ENCODE measurements at regions not wholly inside any gene's neighbourhood (a gene's known extent, or its start where the extent isn't known, plus 50 kb on each side); places are given as distances from the start of the nearest gene placed in this dataset.

DNA sequence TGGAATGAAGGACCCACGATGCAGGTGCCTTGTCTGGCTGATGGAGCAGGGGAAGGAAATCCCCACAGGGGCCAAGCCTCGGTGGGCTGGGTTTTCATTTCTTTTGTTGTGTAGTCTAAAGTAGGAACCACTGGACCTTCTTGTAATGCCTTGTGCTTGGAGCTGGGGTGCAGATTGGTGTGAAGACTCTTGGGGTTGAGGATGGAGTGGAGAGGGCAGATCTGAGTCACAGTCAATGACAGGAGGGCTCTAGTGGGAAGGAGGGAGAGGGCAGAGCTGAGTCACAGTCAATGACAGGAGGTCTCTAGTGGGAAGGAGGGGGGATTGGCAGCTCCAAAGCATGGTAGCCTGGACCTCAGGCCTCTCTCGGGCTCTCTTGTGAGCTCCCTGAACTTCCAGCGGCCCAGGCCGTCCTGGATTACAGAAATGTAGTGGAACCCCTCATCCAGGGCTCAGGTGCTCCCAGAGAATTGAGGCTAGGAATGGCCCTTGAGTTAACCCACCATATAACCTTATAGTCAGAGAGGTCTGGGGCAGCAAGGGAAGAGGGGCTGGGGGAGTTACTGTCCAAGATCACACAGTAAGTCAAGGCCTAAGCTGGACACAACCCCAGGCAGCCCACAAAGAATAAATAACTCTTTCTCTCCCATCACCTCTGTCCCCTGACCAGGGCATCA, 313.8 kb downstream of the MATN1 start:
- Histone ChIP-seq H4K20me1 (ENCODE audit: control insufficient read depth, insufficient read depth) (no peaks in the 10 kb centered on the region), H3K79me2 (ENCODE audit: control insufficient read depth, insufficient read depth, low read length) (no peaks in the 10 kb centered on the region), H3K27ac (ENCODE audit: control insufficient read depth, insufficient read depth) (no peak overlapping the region), H3K27me3 (replicated peaks in 1 of 2; ENCODE audit: control insufficient read depth in 2 of 2, insufficient read depth in 2 of 2, low read length in 1 of 2) (peaks cover 0 to 1% of the 10 kb centered on the region in 2 experiments; a peak in 2 of 4 replicates), H2AFZ (ENCODE audit: control insufficient read depth, low read depth, low read length) (no peak overlapping the region), H3K4me2 (ENCODE audit: control insufficient read depth, insufficient read depth) (no peak overlapping the region), H3K36me3 (ENCODE audit: control insufficient read depth in 2 of 2, insufficient read depth in 2 of 2, low read length in 1 of 2) (no peaks in the 10 kb centered on the region), H3K9me3 (replicated peaks; ENCODE audit: control insufficient read depth, insufficient read depth, low read length) (no peaks in the 10 kb centered on the region; the same call in 2 of the 3 replicates), H3K4me3 (no peak overlapping the region), H3K9ac (ENCODE audit: control insufficient read depth, insufficient read depth, low read length) (no peak overlapping the region), H3K4me1 (ENCODE audit: control insufficient read depth, insufficient read depth, low read length) (no peaks in the 10 kb centered on the region)
- BruUV-seq (replicated peaks), result no TSS peak
- no peak for ATAC-seq
- in situ Hi-C loops (cut with MboI) (loop anchor here (5.0 kb wide), 1 partner anchor 1017 kb away; no protein-coding TSS in a partner anchor), intact Hi-C loops (cut with micrococcal nuclease; ENCODE audit: unreplicated experiment) (no loop called here)
- WGBS (ENCODE audit: insufficient coverage, insufficient replicate concordance, low lambda C conversion rate, missing lambda C conversion rate), result 0% methylated on average over 5 of the region's 5 CpGs
- ChIA-PET RAD21 (ENCODE audit: unreplicated experiment) (no interaction called here), CTCF (no interaction called here), POLR2A (no interaction called here), SMC1A (ENCODE audit: uncharacterized antibody, unreplicated experiment) (no interaction called here)
- TF ChIP-seq STAT1 (conservative IDR thresholded peaks at IDR 0.05), result no peak
- TF ChIP-seq SPI1 (IDR thresholded peaks at IDR 0.05; ENCODE audit: borderline replicate concordance, insufficient read depth, low read depth, low read length), result no peak
- TF ChIP-seq FOXK2 (IDR thresholded peaks at IDR 0.05), result no peak
- FAIRE-seq, result no peak
- DNase-seq (ENCODE audit: low read depth, low spot score), result no peak

GRCh38 chr1:30407865-30408580, 315.4 kb downstream of the MATN1 start:
- H3K27ac ChIP-seq (ENCODE audit: control insufficient read depth, insufficient read depth), result no peak overlapping the region
- BruUV-seq (replicated peaks), result no TSS peak
- no peak overlapping the region for H3K4me2 ChIP-seq (ENCODE audit: control insufficient read depth, insufficient read depth)
- no peak overlapping the region for H3K9ac ChIP-seq (ENCODE audit: control insufficient read depth, insufficient read depth, low read length)
- no peak for TF ChIP-seq SREBF1 (IDR thresholded peaks at IDR 0.05; ENCODE audit: low read length)
- no peak for TF ChIP-seq NRF1 (conservative IDR thresholded peaks at IDR 0.05; ENCODE audit: low read depth, low read length)
- TF ChIP-seq NFYA (IDR thresholded peaks at IDR 0.05; ENCODE audit: borderline replicate concordance, low read depth, low read length), result no peak
- no peak for TF ChIP-seq KLF5 (IDR thresholded peaks at IDR 0.05; ENCODE audit: partially characterized antibody)
- no peak for TF ChIP-seq RELA (IDR thresholded peaks at IDR 0.05; ENCODE audit: borderline replicate concordance, partially characterized antibody)
- no peak for TF ChIP-seq MXI1 (IDR thresholded peaks at IDR 0.05; ENCODE audit: low read depth, low read length)
- TF ChIP-seq HDAC2 (IDR thresholded peaks at IDR 0.05), result no peak
- TF ChIP-seq HCFC1 (IDR thresholded peaks at IDR 0.05; ENCODE audit: low read length), result no peak
- no peaks in the 10 kb centered on the region for H3K4me1 ChIP-seq (ENCODE audit: control insufficient read depth, insufficient read depth, low read length)
- DNase-seq (ENCODE audit: low read depth, low spot score) (no peak), FAIRE-seq (no peak), ATAC-seq (no peak)
- ChIA-PET SMC1A (ENCODE audit: uncharacterized antibody, unreplicated experiment) (no interaction called here), POLR2A (no interaction called here), CTCF (no interaction called here), RAD21 (ENCODE audit: unreplicated experiment) (interaction anchor here (0.7 kb wide), 1 partner anchor 290 kb away, joined by 4 read pairs; no protein-coding TSS in a partner anchor)
- H3K79me2 ChIP-seq (ENCODE audit: control insufficient read depth, insufficient read depth, low read length), result no peaks in the 10 kb centered on the region
- H4K20me1 ChIP-seq (ENCODE audit: control insufficient read depth, insufficient read depth), result no peaks in the 10 kb centered on the region
- H2AFZ ChIP-seq (ENCODE audit: control insufficient read depth, low read depth, low read length), result no peak overlapping the region
- intact Hi-C loops (cut with micrococcal nuclease; ENCODE audit: unreplicated experiment) (no loop called here), in situ Hi-C loops (cut with MboI) (loop anchor here (5.0 kb wide), 1 partner anchor 1016 kb away; no protein-coding TSS in a partner anchor)
- H3K36me3 ChIP-seq (ENCODE audit: control insufficient read depth in 2 of 2, insufficient read depth in 2 of 2, low read length in 1 of 2), result no peaks in the 10 kb centered on the region
- H3K27me3 ChIP-seq (replicated peaks in 1 of 2; ENCODE audit: control insufficient read depth in 2 of 2, insufficient read depth in 2 of 2, low read length in 1 of 2), result peaks cover 0 to 1% of the 10 kb centered on the region in 2 experiments; a peak in 2 of 4 replicates
- no peak overlapping the region for H3K4me3 ChIP-seq
- no peaks in the 10 kb centered on the region; the same call in 2 of the 3 replicates for H3K9me3 ChIP-seq (replicated peaks; ENCODE audit: control insufficient read depth, insufficient read depth, low read length)
- WGBS (ENCODE audit: insufficient coverage, insufficient replicate concordance, low lambda C conversion rate, missing lambda C conversion rate), result 11% methylated on average over 9 of the region's 9 CpGs
